Mononuclear cell (primary cell): ENCODE measurements at regions not wholly inside any gene's neighbourhood (a gene's known extent, or its start where the extent isn't known, plus 50 kb on each side); places are given as distances from the start of the nearest gene placed in this dataset.

ENCODE experiments used
- H3K27me3 ChIP-seq: 2 replicates; pipeline ENCODE4 v1.6.0; 2011; ENCODE audit warnings: low read length, control low read depth; ENCODE audit not compliant: insufficient read depth
- H3K4me1 ChIP-seq: 2 replicates; pipeline ENCODE4 v1.5.1; 2011; ENCODE audit warnings: mild to moderate bottlenecking, low read length, control low read depth; ENCODE audit not compliant: insufficient read depth
- H3K4me3 ChIP-seq: 2 replicates; pipeline ENCODE4 v1.5.1; 2011; ENCODE audit warnings: mild to moderate bottlenecking, low read length, moderate library complexity
- H3K9me3 ChIP-seq: 2 replicates; pipeline ENCODE4 v1.5.1; 2011; ENCODE audit warnings: low read depth, mild to moderate bottlenecking, control low read depth, low read length

DNA sequence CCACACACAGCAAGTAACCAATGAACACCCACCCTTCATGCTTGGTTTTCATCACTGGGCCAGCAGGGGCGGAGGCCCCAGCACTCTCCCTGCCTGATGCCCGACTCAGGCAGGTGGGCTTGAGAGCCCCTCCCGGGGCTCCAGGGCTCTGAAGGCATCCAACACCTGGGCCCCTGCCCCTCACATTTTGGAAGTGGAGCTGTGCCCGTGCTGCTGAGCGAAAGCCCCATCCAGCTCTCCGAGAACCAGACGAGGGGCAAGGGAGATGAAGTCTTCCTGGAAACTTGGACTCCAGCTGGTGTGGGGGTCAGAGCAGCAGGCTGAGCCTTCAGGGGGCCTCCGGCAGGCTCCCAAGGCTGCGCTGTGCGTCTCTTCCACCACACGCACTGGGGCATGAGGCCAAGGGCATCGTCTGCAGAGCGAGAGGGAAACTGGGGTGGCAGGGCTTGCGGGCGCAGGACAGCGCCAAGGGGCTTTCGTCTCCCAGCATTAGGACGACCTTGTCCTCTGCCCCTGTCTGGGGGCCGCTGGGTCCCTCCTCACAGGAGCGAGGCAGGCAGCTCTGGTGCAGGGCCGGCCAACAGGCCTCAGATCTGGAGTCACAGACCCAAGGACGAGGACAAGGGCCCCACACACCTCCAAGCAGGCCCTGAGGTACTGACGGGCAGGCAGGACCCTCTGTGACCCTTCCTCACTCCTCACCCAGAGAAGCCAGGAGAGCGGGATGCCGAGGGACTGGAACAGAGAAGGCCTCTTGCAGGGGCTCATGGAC, 108.3 kb upstream of the FAM20C start:
- Histone ChIP-seq H3K9me3 (no peaks in the 10 kb centered on the region), H3K4me3 (no peak overlapping the region)

DNA sequence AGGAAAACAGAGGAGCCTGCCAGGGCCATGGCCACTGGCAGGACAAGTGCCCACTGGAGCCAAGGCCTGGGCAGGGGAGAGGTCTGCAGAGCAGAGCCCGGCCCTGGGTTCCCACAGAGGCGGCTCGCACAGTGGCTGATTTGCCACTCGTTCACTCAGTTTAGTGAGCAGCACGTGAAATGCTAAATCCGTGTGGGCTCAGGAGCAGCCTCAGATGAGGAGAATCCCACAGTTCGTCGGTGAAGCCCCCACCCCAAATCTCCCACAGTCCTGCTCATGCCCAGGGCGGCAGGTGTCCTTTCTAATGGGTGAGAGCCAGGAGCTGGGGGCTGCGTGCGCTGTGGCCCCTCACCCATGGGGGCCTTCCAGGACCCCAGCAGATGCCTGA, 107.7 kb upstream of the FAM20C start:
- Histone ChIP-seq H3K27me3 (no peaks in the 10 kb centered on the region), H3K9me3 (no peaks in the 10 kb centered on the region), H3K4me1 (peaks cover 17% of the 10 kb centered on the region), H3K4me3 (no peak overlapping the region)

More for the DNA sequence above, 108.3 kb upstream of the FAM20C start:
- Histone ChIP-seq H3K27me3 (no peaks in the 10 kb centered on the region), H3K4me1 (peaks cover 12% of the 10 kb centered on the region)

DNA sequence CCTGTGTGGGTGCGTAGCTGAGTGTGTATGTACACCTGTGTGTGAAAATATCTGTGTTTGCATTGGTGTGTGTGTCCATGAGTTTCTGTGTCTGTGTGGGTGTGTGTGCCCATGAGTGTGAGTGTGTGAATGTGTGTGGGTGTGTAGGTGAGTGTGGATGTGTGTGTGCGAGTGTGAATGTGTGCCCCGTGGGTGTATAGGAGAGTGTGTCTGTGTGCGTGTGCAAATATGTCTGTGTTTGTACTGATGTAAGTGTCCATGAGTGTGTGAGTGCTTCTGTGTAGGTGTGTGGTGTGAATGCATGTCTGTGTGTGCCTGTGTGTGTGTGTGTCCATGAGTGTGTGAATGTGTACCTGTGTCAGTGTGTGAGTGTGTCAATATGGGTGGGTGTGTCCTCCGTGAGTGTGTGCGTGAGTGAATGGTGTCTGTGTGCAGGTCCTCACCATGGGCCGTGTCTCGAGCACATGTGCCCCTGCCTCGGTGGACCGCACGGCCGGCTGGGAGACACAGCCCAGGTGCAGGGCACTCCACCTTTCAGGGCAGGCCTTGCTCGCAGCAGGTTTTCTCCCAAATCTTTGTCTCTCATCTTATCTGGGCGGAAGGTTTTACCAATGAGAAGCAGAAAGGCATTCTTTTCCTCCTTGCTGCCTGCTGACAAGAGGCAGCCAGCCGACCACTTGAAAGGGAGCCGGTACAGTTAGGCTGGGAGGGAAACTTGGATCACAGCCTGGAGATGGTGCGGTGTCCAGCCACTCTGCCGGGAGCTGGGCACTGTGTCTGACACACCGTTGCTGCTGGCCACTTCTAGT, 107.1 kb upstream of the FAM20C start:
- H3K27me3 ChIP-seq: no peaks in the 10 kb centered on the region
- no peak overlapping the region for H3K4me3 ChIP-seq
- no peaks in the 10 kb centered on the region for H3K9me3 ChIP-seq
- H3K4me1 ChIP-seq: peaks cover 24% of the 10 kb centered on the region

DNA sequence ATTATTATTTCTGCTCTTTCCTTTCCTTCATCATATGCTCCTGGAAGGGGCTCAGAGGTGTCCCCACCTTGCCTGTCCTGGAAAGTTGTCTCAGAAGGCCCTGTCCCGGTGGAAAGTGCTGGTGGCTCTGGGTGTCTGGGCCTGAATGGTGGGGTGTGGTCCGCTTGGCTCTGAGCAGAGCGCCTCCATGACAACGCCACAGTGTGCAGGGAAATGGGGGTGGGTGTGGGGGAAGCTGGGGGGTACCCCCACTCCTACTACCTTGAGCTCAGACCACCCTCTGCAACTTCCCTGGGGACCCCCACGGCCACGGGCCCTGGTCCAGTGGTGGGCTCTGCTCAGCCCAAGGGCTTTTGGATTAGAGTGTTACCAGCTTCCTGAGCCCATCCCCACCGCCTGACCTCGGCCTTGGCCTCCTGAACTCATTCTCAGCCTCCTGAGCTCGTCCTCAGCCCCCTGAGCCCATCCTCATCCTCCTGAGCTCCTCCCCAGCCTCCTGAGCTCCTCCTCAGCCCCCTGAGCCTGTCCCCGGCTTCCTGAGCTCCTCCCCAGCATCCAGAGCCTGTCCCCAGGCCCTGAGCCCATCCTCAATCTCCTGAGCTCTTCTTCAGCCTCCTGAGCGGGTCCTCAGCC, 106.4 kb upstream of the FAM20C start:
- Histone ChIP-seq H3K9me3 (no peaks in the 10 kb centered on the region), H3K27me3 (no peaks in the 10 kb centered on the region), H3K4me3 (no peak overlapping the region), H3K4me1 (peaks cover 31% of the 10 kb centered on the region)

DNA sequence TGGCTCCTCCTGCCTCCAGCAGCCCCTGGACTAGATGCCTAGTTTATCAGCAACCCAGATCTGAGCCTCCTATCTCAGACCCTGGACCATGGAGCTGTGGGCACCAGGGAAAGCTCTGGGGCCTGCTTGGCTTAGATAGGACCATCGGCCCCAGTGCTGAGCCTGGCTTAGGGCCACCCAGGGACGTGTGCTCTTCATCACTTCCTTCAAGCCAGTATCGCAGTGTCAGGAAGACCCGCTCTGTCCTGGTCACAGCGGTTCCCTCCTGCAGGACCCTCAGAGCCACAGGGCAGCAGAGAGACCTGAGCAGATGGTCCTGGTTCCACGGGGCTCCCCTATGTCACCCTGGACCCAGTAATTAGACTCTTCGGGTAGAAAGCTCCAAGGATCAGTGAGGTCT, 105.7 kb upstream of the FAM20C start:
- Histone ChIP-seq H3K4me3 (no peak overlapping the region), H3K9me3 (no peaks in the 10 kb centered on the region), H3K4me1 (peaks cover 29% of the 10 kb centered on the region), H3K27me3 (no peaks in the 10 kb centered on the region)

DNA sequence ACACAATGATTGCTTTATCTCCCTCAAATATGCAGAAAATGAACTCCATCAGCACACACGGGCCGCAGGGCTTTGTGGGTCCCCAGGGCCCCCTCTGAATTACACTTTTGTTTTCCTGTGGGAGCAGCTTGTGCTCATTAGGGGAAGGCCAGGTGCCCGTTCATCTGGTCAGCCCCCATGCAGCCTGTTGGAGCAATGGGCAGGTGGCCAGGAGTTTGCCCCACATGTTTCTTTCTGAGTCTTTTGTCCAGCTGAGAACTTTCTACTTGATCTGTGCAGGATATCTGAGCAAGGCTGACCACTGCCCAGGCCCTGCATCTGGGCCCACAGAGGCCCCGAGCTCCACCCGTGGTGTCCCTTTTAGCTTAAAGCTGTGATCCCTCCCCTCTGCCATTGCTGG, 105.3 kb upstream of the FAM20C start:
- Histone ChIP-seq H3K4me3 (no peak overlapping the region), H3K4me1 (peaks cover 28% of the 10 kb centered on the region), H3K9me3 (no peaks in the 10 kb centered on the region), H3K27me3 (no peaks in the 10 kb centered on the region)

DNA sequence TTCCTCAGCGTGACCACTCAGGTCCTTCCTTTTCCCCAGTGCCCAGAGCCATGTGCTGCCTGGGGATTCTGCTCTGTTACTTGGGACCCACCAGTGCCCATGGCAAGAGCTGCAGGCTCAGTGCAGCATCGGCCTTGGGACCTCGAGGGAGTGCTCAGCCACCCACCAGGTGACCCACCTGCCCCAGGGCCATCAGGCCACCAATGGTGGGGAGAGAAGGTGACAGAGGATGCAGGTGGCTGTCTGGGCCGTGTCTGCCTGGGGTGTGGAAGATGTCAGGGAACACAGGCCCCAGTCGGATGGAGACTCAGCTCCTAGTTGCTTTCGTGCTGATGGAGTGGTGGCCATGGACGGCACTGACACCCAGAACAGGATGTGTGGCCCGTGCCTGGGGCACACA, 104.7 kb upstream of the FAM20C start:
- Histone ChIP-seq H3K4me3 (no peak overlapping the region), H3K9me3 (no peaks in the 10 kb centered on the region), H3K4me1 (peaks cover 28% of the 10 kb centered on the region), H3K27me3 (no peaks in the 10 kb centered on the region)

DNA sequence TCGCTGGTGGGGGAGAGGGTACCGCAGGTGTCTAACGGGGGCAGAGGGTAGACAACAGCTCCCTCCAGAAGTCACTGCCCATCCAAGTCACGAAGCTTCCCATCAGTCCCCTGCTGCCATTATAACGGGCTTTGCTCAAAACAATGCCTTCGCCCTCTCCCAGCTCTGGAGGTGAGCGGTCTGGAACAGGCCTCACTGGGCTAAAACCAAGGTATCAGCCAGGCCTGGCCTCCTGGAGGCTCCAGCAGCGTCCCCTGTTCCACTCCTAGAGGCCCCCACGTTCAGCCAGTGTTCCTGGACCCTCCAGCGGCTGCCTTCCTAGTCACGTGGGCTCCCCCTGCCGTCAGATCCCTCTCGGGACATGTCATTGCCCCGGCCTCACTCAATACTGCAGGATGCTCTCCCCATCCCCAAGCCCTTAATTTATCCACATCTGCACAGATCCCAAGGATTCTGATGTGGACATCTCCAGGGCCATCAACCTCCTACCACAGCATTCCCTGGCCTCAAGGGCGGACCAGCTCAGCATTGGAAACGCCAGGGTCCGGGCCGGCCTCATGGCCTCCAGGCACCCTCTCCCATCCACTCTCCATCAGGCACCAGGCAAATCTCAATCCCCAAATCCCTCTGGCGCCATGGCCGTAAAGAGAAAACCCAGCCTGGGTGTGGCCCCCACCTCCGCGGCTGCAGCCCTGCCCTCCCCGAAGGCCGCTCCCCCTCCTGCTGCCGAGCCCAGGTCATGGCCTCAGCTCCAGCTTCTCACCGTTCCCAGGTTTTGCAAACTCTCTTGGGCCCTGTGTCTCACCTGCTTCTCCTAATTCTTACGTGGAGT, 104.1 kb upstream of the FAM20C start:
- Histone ChIP-seq H3K27me3 (no peaks in the 10 kb centered on the region), H3K4me1 (peaks cover 28% of the 10 kb centered on the region), H3K9me3 (no peaks in the 10 kb centered on the region), H3K4me3 (no peak overlapping the region)

DNA sequence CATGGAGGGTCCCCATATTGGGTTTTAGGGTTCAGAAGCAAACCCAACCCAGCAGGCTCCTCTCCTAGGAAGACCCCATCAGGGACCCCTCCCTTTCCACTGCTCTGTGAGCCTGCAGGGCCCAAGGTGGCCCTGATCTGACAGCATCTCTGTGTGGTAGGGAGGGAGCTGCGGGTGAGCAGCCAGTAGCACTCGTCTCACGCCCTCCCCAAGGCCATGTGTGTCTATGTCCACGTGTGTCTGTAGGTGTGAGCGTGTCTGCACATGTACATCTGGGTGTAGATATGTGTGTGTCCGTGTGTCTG, 103.5 kb upstream of the FAM20C start:
- no peaks in the 10 kb centered on the region for H3K9me3 ChIP-seq
- H3K4me3 ChIP-seq: no peak overlapping the region
- H3K27me3 ChIP-seq: no peaks in the 10 kb centered on the region
- H3K4me1 ChIP-seq: peaks cover 28% of the 10 kb centered on the region

DNA sequence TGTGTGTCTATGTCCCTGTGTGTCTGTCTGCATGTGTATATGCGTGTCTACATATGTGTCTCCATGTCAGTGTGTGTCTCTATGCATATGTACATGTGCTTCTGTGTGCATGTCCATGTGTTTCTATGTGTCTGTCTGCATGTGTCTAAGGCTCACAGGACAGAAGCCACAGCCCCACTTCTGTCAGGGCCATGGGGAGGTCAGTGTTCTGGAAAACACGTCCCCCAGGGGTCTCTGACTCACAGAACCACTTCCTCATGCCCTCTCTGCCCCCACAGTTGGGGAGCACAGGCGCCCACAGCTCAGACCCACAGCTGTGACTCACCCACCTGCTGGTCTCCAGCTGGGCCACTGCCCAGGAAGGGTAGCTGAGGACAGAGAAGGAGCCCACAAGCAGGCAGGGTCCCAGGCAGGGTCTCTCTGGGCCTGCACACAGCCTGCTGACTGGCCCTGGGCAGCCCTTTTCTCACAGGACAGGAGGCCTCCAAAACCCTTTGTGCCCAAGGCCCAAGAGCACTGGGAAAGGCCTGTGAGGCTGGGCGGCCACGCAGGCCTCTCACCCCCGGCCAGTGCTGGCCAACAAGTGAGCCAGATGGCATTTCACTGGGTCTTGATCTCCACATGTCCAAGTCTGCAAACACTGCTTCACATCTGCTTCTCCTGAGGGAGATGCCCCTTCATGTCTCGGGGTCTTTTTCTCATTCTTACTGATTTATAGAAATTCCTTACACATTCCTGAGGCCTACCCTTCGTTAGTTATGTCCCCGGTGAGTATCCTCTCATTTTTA, 102.9 kb upstream of the FAM20C start:
- no peaks in the 10 kb centered on the region for H3K9me3 ChIP-seq
- peaks cover 28% of the 10 kb centered on the region for H3K4me1 ChIP-seq
- H3K4me3 ChIP-seq: no peak overlapping the region
- H3K27me3 ChIP-seq: no peaks in the 10 kb centered on the region

DNA sequence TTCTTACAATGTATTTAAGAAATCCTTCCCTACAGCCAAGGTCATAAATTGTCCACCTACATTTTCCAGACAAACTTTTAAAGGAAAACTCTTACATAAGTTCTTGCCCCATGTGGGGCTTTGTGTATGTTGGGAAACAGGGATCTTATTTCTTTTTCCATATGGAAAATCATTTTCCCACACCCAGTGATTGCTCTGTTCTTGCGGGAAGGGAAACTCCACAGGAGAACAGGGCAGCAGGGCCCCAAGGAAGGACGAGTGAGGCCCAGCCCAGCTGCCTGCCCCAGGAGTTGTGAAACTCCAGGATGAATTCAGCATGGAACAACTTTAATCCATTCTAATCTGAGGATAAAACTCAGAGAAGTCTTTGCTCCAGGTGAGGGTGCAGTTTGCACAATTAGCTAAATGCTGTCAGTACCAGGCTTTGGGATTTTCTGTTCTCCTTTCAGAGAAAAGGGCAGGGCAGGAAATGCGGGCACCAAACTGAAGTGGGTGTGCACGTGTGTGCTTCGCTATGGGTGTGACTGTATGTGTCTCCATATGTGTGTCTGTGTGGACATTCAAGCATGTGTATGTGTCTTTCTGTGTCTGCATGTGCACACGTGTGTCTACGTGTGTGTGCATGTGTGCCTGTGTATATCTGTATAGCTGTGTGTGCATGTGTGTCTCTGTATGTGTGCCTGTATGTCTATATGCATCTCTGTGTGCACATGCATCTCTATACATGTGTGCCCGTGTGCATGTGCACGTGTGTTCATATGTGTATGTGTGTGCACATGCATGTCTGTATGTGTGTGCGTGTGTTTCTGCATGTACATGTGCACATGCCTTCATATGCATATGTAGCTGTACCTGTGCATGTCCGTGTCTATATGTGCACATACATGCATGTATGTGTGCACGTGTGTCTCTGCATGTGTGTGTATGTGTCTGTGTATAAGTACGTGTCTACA, 102.0 kb upstream of the FAM20C start:
- Histone ChIP-seq H3K27me3 (no peaks in the 10 kb centered on the region), H3K9me3 (no peaks in the 10 kb centered on the region), H3K4me1 (peaks cover 28% of the 10 kb centered on the region), H3K4me3 (no peak overlapping the region)

DNA sequence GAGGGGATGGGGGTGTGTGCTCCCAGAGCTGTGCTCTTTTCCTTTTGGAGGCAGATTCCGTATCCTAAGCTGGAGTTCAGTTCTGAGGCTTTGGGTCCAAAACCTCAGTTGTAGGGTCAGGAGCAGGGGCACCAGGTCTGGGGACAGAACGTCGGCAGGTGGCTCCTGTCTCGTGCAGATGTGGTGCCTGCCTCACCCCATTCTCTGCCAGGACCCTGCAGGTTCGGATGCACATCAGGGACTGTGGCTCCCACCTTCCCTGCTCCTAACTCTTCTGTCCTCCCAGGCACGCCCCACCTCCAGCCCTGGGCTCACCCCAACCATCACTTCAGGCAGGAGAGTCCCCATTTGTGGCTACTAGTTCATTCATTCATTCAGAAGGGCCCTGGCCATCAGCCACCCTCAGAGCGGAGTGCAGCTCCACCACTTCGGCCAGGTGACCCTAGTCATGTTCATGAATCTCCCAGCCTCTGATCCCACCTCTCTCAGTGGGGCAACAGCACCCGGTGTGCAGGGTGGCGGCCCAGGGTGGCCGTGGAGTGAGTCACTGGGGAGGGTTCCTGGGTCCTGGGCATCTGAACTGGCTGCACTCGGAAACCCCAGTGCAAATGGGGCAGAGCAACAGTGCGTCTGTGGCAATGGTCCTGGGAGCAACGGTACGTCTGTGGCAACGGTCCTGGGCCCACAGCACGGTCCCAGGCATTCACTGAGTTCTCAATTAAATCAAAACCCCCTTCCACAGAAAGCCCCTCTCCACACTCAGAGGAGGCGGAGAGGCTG, 100.8 kb upstream of the FAM20C start:
- Histone ChIP-seq H3K4me3 (no peak overlapping the region), H3K27me3 (no peaks in the 10 kb centered on the region), H3K9me3 (no peaks in the 10 kb centered on the region), H3K4me1 (peaks cover 28% of the 10 kb centered on the region)

DNA sequence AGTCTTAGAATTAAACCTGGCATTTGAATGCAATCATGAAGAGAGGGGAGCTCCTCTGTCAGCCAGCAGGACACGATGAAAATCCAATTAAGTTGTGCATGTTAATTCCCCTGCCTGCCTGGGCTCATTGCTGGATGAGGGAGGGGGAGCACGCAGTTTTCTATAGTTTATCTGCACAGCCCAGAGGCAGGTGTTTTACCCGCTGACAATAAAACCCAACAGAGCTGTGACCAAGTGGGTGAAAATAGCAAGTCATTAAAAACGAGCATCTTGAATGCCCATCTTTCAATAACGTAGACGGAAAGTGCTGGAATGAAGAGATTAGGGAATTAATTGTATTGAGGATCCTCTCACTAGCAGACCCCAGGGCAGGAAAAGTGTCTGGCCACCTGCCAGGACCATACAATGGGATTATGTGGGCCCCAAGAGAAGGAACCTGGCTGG, 100.1 kb upstream of the FAM20C start:
- Histone ChIP-seq H3K27me3 (no peaks in the 10 kb centered on the region), H3K4me3 (no peak overlapping the region), H3K4me1 (peaks cover 28% of the 10 kb centered on the region), H3K9me3 (no peaks in the 10 kb centered on the region)
